BJ (cell line): ENCODE measurements at regions not wholly inside any gene's neighbourhood (a gene's known extent, or its start where the extent isn't known, plus 50 kb on each side); places are given as distances from the start of the nearest gene placed in this dataset.

Experiments
- CTCF ChIA-PET: fragments of 350-600 bp; formaldehyde crosslinking; extraction: SDS; loops from one replicate; lab custom pipeline; 2021; ENCODE audit warnings: antibody characterized with exemption, inconsistent platforms; lab: Yijun Ruan, JAX
- POLR2A ChIA-PET: fragments of 300-600 bp; sonication (Branson Sonifier 250); formaldehyde crosslinking; extraction: SDS; loops from one replicate; lab custom pipeline; 2021; ENCODE audit warnings: antibody characterized with exemption; lab: Charles Lee
- DNase-seq: peaks from one replicate; pipeline ENCODE4 v3.0.0-alpha.2; 2011; ENCODE audit warnings: low read depth
- H3K27me3 ChIP-seq: 2 replicates; pipeline ENCODE4 v1.6.0; 2011; ENCODE audit warnings: low read length; ENCODE audit not compliant: control insufficient read depth, insufficient read depth
- H3K36me3 ChIP-seq: 2 replicates; pipeline ENCODE4 v1.5.1; 2011; ENCODE audit warnings: low read length; ENCODE audit not compliant: control insufficient read depth, insufficient read depth
- H3K4me3 ChIP-seq: 2 replicates; pipeline ENCODE4 v1.5.1; 2011; ENCODE audit warnings: low read depth, mild to moderate bottlenecking, control low read depth, low read length
- CTCF ChIP-seq: IDR thresholded peaks from 2 replicates; pipeline ENCODE4 v1.5.1; 2011; ENCODE audit warnings: low read depth, mild to moderate bottlenecking, control low read depth, inconsistent platforms, low read length, moderate library complexity; ENCODE audit not compliant: insufficient read depth

GRCh38 chr12:92261692-92262091 lies 116.0 kb upstream of the BTG1 start:
- Histone ChIP-seq H3K27me3 (no peaks in the 10 kb centered on the region), H3K36me3 (no peaks in the 10 kb centered on the region), H3K4me3 (no peak overlapping the region)
- ChIA-PET CTCF (interaction anchor here (1.1 kb wide), 1 partner anchor 11 kb away, joined by 3 read pairs; no protein-coding TSS in a partner anchor), POLR2A (interaction anchor here (0.7 kb wide), 1 partner anchor 29 kb away, joined by 4 read pairs; no protein-coding TSS in a partner anchor)
- no peak for DNase-seq
- TF ChIP-seq CTCF, result no peak

- POLR2A ChIA-PET, result no interaction called here
- no peak overlapping the region for H3K4me3 ChIP-seq
These were observed 115.4 kb upstream of the BTG1 start for GRCh38 chr12:92261071-92261470.

GRCh38 chr12:92259696-92260251 lies 114.1 kb upstream of the BTG1 start:
- no peaks in the 10 kb centered on the region for H3K36me3 ChIP-seq
- DNase-seq, result no peak
- no peak overlapping the region for H3K4me3 ChIP-seq
- H3K27me3 ChIP-seq, result no peaks in the 10 kb centered on the region
- CTCF ChIA-PET, result no interaction called here
- POLR2A ChIA-PET, result no interaction called here
- no peak for TF ChIP-seq CTCF

More at GRCh38 chr12:92261071-92261470, 115.4 kb upstream of the BTG1 start:
- Histone ChIP-seq H3K27me3 (no peaks in the 10 kb centered on the region), H3K36me3 (no peaks in the 10 kb centered on the region)
- DNase-seq, result no peak
- TF ChIP-seq CTCF, result no peak
- CTCF ChIA-PET, result interaction anchor here (1.1 kb wide), 1 partner anchor 10 kb away, joined by 3 read pairs; no protein-coding TSS in a partner anchor

- TF ChIP-seq CTCF, result no peak
- no peak for DNase-seq
- ChIA-PET CTCF (no interaction called here), POLR2A (no interaction called here)
- Histone ChIP-seq H3K4me3 (no peak overlapping the region), H3K36me3 (no peaks in the 10 kb centered on the region), H3K27me3 (no peaks in the 10 kb centered on the region)
These were observed 113.6 kb upstream of the BTG1 start for GRCh38 chr12:92259291-92259690.

GRCh38 chr12:92257261-92257660 lies 111.6 kb upstream of the BTG1 start:
- Histone ChIP-seq H3K27me3 (no peaks in the 10 kb centered on the region), H3K36me3 (no peaks in the 10 kb centered on the region), H3K4me3 (no peak overlapping the region)
- DNase-seq, result no peak
- ChIA-PET CTCF (no interaction called here), POLR2A (no interaction called here)
- TF ChIP-seq CTCF, result no peak
